ENCODE measurements at regions not wholly inside any gene's neighbourhood (a gene's known extent, or its start where the extent isn't known, plus 50 kb on each side); places are given as distances from the start of the nearest gene placed in this dataset.

- no peak overlapping the region for H3K27ac ChIP-seq (ENCODE audit: control insufficient read depth, insufficient read depth, low read length)
- no peak overlapping the region for H3K9ac ChIP-seq (ENCODE audit: control insufficient read depth, extremely low read depth, insufficient read depth, low read length)
- DNase-seq (ENCODE audit: low read depth, low spot score) (no peak), FAIRE-seq (no peak)
- H3K9me1 ChIP-seq (ENCODE audit: control insufficient read depth, extremely low read depth, insufficient read depth, low read length) = no peaks in the 10 kb centered on the region
- no peaks in the 10 kb centered on the region for H4K20me1 ChIP-seq (ENCODE audit: control insufficient read depth, extremely low read depth, insufficient read depth, low read length)
- H3K9me3 ChIP-seq (ENCODE audit: control insufficient read depth, low read depth, low read length) = no peaks in the 10 kb centered on the region
- H3K4me3 ChIP-seq (ENCODE audit: control insufficient read depth in 2 of 3, extremely low read depth in 1 of 3, insufficient read depth in 2 of 3, low read depth in 1 of 3, low read length in 3 of 3) = no peak overlapping the region
- H3K27me3 ChIP-seq (ENCODE audit: control insufficient read depth, extremely low read depth, insufficient read depth, low read length) = no peaks in the 10 kb centered on the region
- no peaks in the 10 kb centered on the region for H3K79me2 ChIP-seq (ENCODE audit: control insufficient read depth, insufficient read depth, low read length)
- no peaks in the 10 kb centered on the region for H3K4me1 ChIP-seq (ENCODE audit: control insufficient read depth, extremely low read depth, insufficient read depth, low read length)
- dilution Hi-C loops (cut with MboI; ENCODE audit: extremely low pct_ligation_motif_present, low sequenced_read_pairs) = no loop called here
- no peak for TF ChIP-seq CTCF (optimal IDR thresholded peaks at IDR 0.05 in 1 of 3, IDR thresholded peaks at IDR 0.05 in 1 of 3, conservative IDR thresholded peaks at IDR 0.05 in 1 of 3; ENCODE audit: extremely low read depth in 1 of 3, insufficient read depth in 2 of 3, low read length in 3 of 3)
- TF ChIP-seq EZH2 (IDR thresholded peaks at IDR 0.05; ENCODE audit: low read length) = no peak
- H3K36me3 ChIP-seq (ENCODE audit: control insufficient read depth in 2 of 2, extremely low read depth in 1 of 2, insufficient read depth in 2 of 2, low read length in 2 of 2) = no peaks in the 10 kb centered on the region
- H2AFZ ChIP-seq (ENCODE audit: control insufficient read depth, low read length) = no peak overlapping the region
- H3K4me2 ChIP-seq (ENCODE audit: control insufficient read depth, extremely low read depth, insufficient read depth, low read depth, low read length) = no peak overlapping the region
Observed at GRCh38 chr21:14697769-14698168, 151.7 kb upstream of the SAMSN1 start.

- no peak for FAIRE-seq
- H4K20me1 ChIP-seq (ENCODE audit: control insufficient read depth, extremely low read depth, insufficient read depth, low read length) = no peaks in the 10 kb centered on the region
- no peak for DNase-seq (ENCODE audit: low read depth, low spot score)
- dilution Hi-C loops (cut with MboI; ENCODE audit: extremely low pct_ligation_motif_present, low sequenced_read_pairs) = no loop called here
- no peak overlapping the region for H3K27ac ChIP-seq (ENCODE audit: control insufficient read depth, insufficient read depth, low read length)
- H3K36me3 ChIP-seq (ENCODE audit: control insufficient read depth in 2 of 2, extremely low read depth in 1 of 2, insufficient read depth in 2 of 2, low read length in 2 of 2) = no peaks in the 10 kb centered on the region
- no peaks in the 10 kb centered on the region for H3K4me1 ChIP-seq (ENCODE audit: control insufficient read depth, extremely low read depth, insufficient read depth, low read length)
- H3K27me3 ChIP-seq (ENCODE audit: control insufficient read depth, extremely low read depth, insufficient read depth, low read length) = no peaks in the 10 kb centered on the region
- no peak for TF ChIP-seq EZH2 (IDR thresholded peaks at IDR 0.05; ENCODE audit: low read length)
- no peak overlapping the region for H3K4me2 ChIP-seq (ENCODE audit: control insufficient read depth, extremely low read depth, insufficient read depth, low read depth, low read length)
- H3K79me2 ChIP-seq (ENCODE audit: control insufficient read depth, insufficient read depth, low read length) = no peaks in the 10 kb centered on the region
- no peak overlapping the region for H3K4me3 ChIP-seq (ENCODE audit: control insufficient read depth in 2 of 3, extremely low read depth in 1 of 3, insufficient read depth in 2 of 3, low read depth in 1 of 3, low read length in 3 of 3)
- no peaks in the 10 kb centered on the region for H3K9me3 ChIP-seq (ENCODE audit: control insufficient read depth, low read depth, low read length)
- no peak overlapping the region for H2AFZ ChIP-seq (ENCODE audit: control insufficient read depth, low read length)
- no peaks in the 10 kb centered on the region for H3K9me1 ChIP-seq (ENCODE audit: control insufficient read depth, extremely low read depth, insufficient read depth, low read length)
- no peak overlapping the region for H3K9ac ChIP-seq (ENCODE audit: control insufficient read depth, extremely low read depth, insufficient read depth, low read length)
Observed at GRCh38 chr21:14694817-14695216, 148.7 kb upstream of the SAMSN1 start.

- Histone ChIP-seq H3K9ac (ENCODE audit: control insufficient read depth, extremely low read depth, insufficient read depth, low read length) (no peak overlapping the region), H3K9me3 (ENCODE audit: control insufficient read depth, low read depth, low read length) (no peaks in the 10 kb centered on the region), H3K9me1 (ENCODE audit: control insufficient read depth, extremely low read depth, insufficient read depth, low read length) (no peaks in the 10 kb centered on the region), H3K27me3 (ENCODE audit: control insufficient read depth, extremely low read depth, insufficient read depth, low read length) (no peaks in the 10 kb centered on the region), H3K27ac (ENCODE audit: control insufficient read depth, insufficient read depth, low read length) (no peak overlapping the region), H3K36me3 (ENCODE audit: control insufficient read depth in 2 of 2, extremely low read depth in 1 of 2, insufficient read depth in 2 of 2, low read length in 2 of 2) (no peaks in the 10 kb centered on the region), H3K4me1 (ENCODE audit: control insufficient read depth, extremely low read depth, insufficient read depth, low read length) (no peaks in the 10 kb centered on the region), H3K4me2 (ENCODE audit: control insufficient read depth, extremely low read depth, insufficient read depth, low read depth, low read length) (no peak overlapping the region), H4K20me1 (ENCODE audit: control insufficient read depth, extremely low read depth, insufficient read depth, low read length) (no peaks in the 10 kb centered on the region), H3K79me2 (ENCODE audit: control insufficient read depth, insufficient read depth, low read length) (no peaks in the 10 kb centered on the region), H3K4me3 (ENCODE audit: control insufficient read depth in 2 of 3, extremely low read depth in 1 of 3, insufficient read depth in 2 of 3, low read depth in 1 of 3, low read length in 3 of 3) (no peak overlapping the region), H2AFZ (ENCODE audit: control insufficient read depth, low read length) (no peak overlapping the region)
- no peak for FAIRE-seq
- TF ChIP-seq CTCF (optimal IDR thresholded peaks at IDR 0.05 in 1 of 3, IDR thresholded peaks at IDR 0.05 in 1 of 3, conservative IDR thresholded peaks at IDR 0.05 in 1 of 3; ENCODE audit: extremely low read depth in 1 of 3, insufficient read depth in 2 of 3, low read length in 3 of 3) (no peak), EZH2 (IDR thresholded peaks at IDR 0.05; ENCODE audit: low read length) (no peak)
- dilution Hi-C loops (cut with MboI; ENCODE audit: extremely low pct_ligation_motif_present, low sequenced_read_pairs) = no loop called here
- no peak for DNase-seq (ENCODE audit: low read depth, low spot score)
Observed at GRCh38 chr21:14693997-14694396, 147.9 kb upstream of the SAMSN1 start.
